Astrocyte of the spinal cord (primary cell): ENCODE measurements at regions not wholly inside any gene's neighbourhood (a gene's known extent, or its start where the extent isn't known, plus 50 kb on each side); places are given as distances from the start of the nearest gene placed in this dataset.

Experiments
- DNase-seq: peaks from one replicate; pipeline ENCODE4 v3.0.0; 2011; ENCODE audit warnings: low read depth, low spot score
- H3K4me3 ChIP-seq: 2 replicates; pipeline ENCODE4 v1.5.1; 2011; ENCODE audit warnings: low read depth, mild to moderate bottlenecking, low read length, moderate library complexity
- CTCF ChIP-seq: IDR thresholded peaks from 2 replicates; pipeline ENCODE4 v1.5.1; 2012; ENCODE audit warnings: low read depth, mild to moderate bottlenecking, low read length, inconsistent platforms
- in situ Hi-C: cut with HindIII; loops from 2 replicates; pipeline ENCODE4 v1.10.0; 2017; ENCODE audit warnings: low sequenced_read_pairs

DNA sequence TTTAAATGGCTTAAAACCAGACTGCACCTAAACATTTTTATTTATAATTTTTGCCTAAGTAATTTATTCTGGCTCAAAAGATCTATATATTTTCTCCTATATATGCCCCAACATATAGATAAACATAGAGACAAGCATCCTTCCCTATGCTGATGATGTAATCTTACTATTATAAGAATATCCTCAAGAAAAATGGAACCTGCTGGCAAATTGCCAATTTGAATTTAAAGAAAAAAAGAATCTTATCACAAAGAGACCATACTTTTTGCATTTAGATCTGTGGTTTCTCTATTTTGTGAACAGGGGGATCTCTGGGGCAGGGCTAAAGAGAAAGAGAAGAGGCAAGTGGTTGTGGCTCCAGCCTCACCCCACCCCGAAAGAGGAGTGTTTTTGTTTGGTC lies 107.2 kb upstream of the CMC1 start:
- in situ Hi-C loops, result no loop called here
- no peak for TF ChIP-seq CTCF
- DNase-seq, result no peak

GRCh38 chr3:28134792-28135375 lies 106.5 kb upstream of the CMC1 start:
- in situ Hi-C loops, result no loop called here
- TF ChIP-seq CTCF, result no peak
- DNase-seq, result no peak
- H3K4me3 ChIP-seq, result no peak overlapping the region

More for the DNA sequence above, 107.2 kb upstream of the CMC1 start:
- no peak overlapping the region for H3K4me3 ChIP-seq

DNA sequence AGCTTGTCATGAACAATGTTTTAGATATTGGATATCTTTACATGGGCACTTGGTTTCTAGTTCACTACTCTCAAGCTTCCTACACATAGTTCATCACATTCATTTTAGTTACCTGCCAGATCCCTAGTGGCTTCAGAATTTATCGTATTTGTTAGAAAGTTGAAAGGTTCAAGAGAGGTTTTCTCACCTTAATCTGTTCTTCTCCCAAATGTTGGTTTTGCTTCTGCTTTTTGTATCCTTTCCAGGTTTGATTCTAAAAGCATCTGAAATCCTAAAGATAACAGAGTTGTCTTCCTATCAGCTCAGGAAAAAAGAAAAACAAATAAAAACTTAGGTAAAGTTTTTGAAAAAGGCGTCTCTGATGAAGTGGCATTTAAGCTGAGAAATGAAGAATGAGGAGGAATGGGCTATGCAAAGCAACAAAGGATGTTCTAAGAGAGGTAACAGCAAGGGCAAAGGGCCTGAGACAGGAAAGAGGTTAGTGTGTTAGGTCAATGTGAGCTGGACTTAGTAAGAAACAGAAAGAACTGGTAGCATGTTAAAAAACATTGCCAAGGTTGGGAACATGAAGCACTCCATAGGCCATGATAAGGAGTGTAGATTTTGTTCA lies 104.7 kb upstream of the CMC1 start:
- no peak overlapping the region for H3K4me3 ChIP-seq
- TF ChIP-seq CTCF, result no peak
- no peak for DNase-seq
- in situ Hi-C loops, result no loop called here

DNA sequence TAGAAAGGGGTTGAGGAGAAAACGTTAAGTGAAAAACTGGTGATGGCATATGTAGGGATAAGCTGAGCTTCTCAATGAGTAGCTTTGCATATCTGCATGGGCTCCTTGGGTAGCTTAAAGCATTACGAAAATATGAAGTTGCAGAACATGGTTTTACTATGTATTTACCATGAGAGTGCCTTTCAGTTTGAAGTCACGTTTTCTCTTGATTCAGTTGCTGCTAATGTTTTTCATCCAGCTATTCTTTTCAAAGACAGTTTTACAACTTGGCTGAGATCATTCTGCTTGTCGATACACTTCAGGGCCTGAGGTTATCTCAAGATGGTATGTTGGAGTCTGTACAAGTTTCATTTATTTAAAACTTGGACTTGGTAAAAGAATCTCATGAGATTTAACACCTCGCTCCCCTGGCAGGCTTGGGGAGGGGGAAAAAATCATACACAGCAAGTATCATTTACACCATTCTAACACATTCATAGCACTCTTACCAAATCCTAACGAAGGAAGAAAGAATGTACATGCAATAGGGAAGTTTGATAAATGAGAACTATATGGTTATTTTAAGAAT lies 103.3 kb upstream of the CMC1 start:
- TF ChIP-seq CTCF, result no peak
- in situ Hi-C loops, result no loop called here
- no peak overlapping the region for H3K4me3 ChIP-seq
- no peak for DNase-seq

DNA sequence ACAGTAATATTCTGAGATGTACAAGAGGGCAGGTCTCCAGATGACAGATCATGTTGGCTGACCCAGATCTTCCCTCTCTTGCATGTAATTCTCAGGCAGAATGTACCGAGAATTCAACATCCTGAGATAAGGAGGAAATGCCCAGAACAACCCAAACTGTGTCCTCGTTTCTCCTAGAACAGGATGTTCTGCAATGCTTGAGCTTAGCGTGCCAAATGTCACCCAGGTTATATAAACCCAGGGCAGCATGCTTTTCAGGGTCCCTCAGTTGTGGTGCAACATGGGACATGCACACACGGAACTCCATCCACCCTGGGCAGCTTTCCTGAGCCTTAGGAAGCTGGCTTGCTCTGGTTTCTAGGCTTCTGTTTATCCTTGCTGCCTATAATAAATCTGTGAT lies 102.1 kb upstream of the CMC1 start:
- no peak for TF ChIP-seq CTCF
- no peak overlapping the region for H3K4me3 ChIP-seq
- in situ Hi-C loops, result no loop called here
- DNase-seq, result no peak

GRCh38 chr3:28139967-28140634 lies 101.3 kb upstream of the CMC1 start:
- no peak overlapping the region for H3K4me3 ChIP-seq
- no peak for DNase-seq
- no peak for TF ChIP-seq CTCF
- in situ Hi-C loops, result no loop called here
